ENCODE measurements at regions not wholly inside any gene's neighbourhood (a gene's known extent, or its start where the extent isn't known, plus 50 kb on each side); places are given as distances from the start of the nearest gene placed in this dataset.

DNA sequence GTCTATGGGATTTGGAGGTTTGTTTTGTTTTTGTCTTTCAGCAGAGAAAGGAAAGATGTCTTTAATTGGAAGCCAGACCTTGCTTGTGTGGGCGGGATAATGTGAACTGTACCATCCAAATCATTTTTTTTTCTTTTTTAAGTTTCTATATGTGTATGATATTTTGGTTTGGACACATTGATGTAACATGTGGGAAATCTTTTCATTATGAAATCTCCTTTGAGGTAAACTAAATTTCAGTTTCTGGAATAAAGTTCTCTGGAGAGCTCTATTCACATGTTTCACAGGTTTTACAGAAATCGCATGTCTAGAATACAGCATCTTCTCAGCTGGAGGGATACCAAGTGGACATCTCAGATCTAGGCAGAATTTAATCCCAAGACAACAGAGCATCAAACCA, 451.5 kb upstream of the MDFIC2 start:
- H3K9me3 ChIP-seq (ENCODE audit: control insufficient read depth, insufficient read depth, low read length): no peaks in the 10 kb centered on the region
- no peak overlapping the region for H3K27ac ChIP-seq (ENCODE audit: low read depth, low read length)
- H3K79me2 ChIP-seq (ENCODE audit: control insufficient read depth, low read length): no peaks in the 10 kb centered on the region

DNA sequence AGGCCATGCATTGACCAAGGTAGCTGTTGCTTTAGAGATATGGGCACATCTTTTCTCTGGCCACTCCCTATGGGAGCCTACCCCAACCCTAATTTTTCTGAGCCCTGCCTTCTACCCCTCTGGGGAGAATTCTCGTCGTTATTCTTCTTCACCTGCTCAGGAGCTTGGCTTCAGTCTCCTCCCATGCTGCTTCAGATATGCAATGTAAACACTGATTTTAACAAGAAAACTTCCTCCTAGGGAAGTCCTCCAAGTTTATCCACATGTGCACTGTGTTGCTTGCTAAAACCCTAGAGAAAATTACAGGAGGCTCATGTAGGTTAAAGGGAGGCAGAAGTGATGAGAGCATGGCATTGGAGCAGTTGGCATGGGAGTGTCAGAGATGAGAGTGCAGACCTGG, 445.2 kb upstream of the MDFIC2 start:
- TF ChIP-seq, protein P1, sequence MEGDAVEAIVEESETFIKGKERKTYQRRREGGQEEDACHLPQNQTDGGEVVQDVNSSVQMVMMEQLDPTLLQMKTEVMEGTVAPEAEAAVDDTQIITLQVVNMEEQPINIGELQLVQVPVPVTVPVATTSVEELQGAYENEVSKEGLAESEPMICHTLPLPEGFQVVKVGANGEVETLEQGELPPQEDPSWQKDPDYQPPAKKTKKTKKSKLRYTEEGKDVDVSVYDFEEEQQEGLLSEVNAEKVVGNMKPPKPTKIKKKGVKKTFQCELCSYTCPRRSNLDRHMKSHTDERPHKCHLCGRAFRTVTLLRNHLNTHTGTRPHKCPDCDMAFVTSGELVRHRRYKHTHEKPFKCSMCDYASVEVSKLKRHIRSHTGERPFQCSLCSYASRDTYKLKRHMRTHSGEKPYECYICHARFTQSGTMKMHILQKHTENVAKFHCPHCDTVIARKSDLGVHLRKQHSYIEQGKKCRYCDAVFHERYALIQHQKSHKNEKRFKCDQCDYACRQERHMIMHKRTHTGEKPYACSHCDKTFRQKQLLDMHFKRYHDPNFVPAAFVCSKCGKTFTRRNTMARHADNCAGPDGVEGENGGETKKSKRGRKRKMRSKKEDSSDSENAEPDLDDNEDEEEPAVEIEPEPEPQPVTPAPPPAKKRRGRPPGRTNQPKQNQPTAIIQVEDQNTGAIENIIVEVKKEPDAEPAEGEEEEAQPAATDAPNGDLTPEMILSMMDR (IDR thresholded peaks at IDR 0.05; ENCODE audit: low read depth, low read length, poor library complexity, severe bottlenecking): no peak
- no peak for TF ChIP-seq EZH2phosphoT487 (IDR thresholded peaks at IDR 0.05; ENCODE audit: borderline replicate concordance, low read length)
- Histone ChIP-seq H4K20me1 (ENCODE audit: control insufficient read depth, insufficient read depth, low read depth, low read length) (no peaks in the 10 kb centered on the region), H3K9me3 (ENCODE audit: control insufficient read depth, insufficient read depth, low read length) (no peaks in the 10 kb centered on the region), H3K27ac (ENCODE audit: low read depth, low read length) (no peak overlapping the region), H3F3A (ENCODE audit: control insufficient read depth, insufficient read depth) (no peaks in the 10 kb centered on the region), H3K4me1 (ENCODE audit: control insufficient read depth, low read length) (no peaks in the 10 kb centered on the region), H3K4me3 (ENCODE audit: low read length) (no peak overlapping the region), H3K27me3 (ENCODE audit: control insufficient read depth, low read length) (no peaks in the 10 kb centered on the region), H3K9me2 (replicated peaks; ENCODE audit: control insufficient read depth, low read length) (no peaks in the 10 kb centered on the region), H3K79me2 (ENCODE audit: control insufficient read depth, low read length) (no peaks in the 10 kb centered on the region), H3K36me3 (ENCODE audit: control insufficient read depth, low read length) (no peaks in the 10 kb centered on the region), H3K4me2 (ENCODE audit: low read length) (no peak overlapping the region)

More for the DNA sequence above, 451.5 kb upstream of the MDFIC2 start:
- no peaks in the 10 kb centered on the region for H4K20me1 ChIP-seq (ENCODE audit: control insufficient read depth, insufficient read depth, low read depth, low read length)
- no peaks in the 10 kb centered on the region for H3F3A ChIP-seq (ENCODE audit: control insufficient read depth, insufficient read depth)
- H3K4me1 ChIP-seq (ENCODE audit: control insufficient read depth, low read length): no peaks in the 10 kb centered on the region
- no peaks in the 10 kb centered on the region for H3K36me3 ChIP-seq (ENCODE audit: control insufficient read depth, low read length)
- no peak overlapping the region for H3K4me2 ChIP-seq (ENCODE audit: low read length)
- H3K9me2 ChIP-seq (replicated peaks; ENCODE audit: control insufficient read depth, low read length): no peaks in the 10 kb centered on the region
- TF ChIP-seq EZH2phosphoT487 (IDR thresholded peaks at IDR 0.05; ENCODE audit: borderline replicate concordance, low read length): no peak
- TF ChIP-seq, protein P1 (IDR thresholded peaks at IDR 0.05; ENCODE audit: low read depth, low read length, poor library complexity, severe bottlenecking): no peak
- H3K27me3 ChIP-seq (ENCODE audit: control insufficient read depth, low read length): no peaks in the 10 kb centered on the region
- no peak overlapping the region for H3K4me3 ChIP-seq (ENCODE audit: low read length)

DNA sequence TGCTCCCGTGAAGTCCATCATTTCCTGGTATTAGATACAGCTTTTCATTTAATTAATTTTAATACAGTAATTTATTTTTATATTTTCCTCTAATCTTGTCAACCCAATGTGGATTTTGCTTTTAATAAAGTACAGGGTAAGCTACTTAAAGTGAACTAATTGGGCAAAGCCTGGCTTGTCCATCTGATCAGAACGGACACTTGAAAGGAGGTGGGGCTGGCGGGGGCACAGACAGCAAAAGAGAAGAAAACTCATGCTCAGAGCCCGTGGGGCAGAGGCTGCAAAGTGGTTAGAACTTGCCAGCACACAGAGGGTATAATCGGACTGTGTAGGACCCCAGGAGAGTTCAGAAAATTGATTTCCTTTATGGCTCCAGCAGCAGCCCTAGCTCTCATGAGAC, 443.1 kb upstream of the MDFIC2 start:
- H3K27me3 ChIP-seq (ENCODE audit: control insufficient read depth, low read length): no peaks in the 10 kb centered on the region
- H3K27ac ChIP-seq (ENCODE audit: low read depth, low read length): no peak overlapping the region
- H4K20me1 ChIP-seq (ENCODE audit: control insufficient read depth, insufficient read depth, low read depth, low read length): no peaks in the 10 kb centered on the region
- no peaks in the 10 kb centered on the region for H3K9me3 ChIP-seq (ENCODE audit: control insufficient read depth, insufficient read depth, low read length)
- no peak overlapping the region for H3K4me2 ChIP-seq (ENCODE audit: low read length)
- no peak overlapping the region for H3K4me3 ChIP-seq (ENCODE audit: low read length)
- H3K79me2 ChIP-seq (ENCODE audit: control insufficient read depth, low read length): no peaks in the 10 kb centered on the region
- H3F3A ChIP-seq (ENCODE audit: control insufficient read depth, insufficient read depth): no peaks in the 10 kb centered on the region
- no peaks in the 10 kb centered on the region for H3K9me2 ChIP-seq (replicated peaks; ENCODE audit: control insufficient read depth, low read length)
- H3K36me3 ChIP-seq (ENCODE audit: control insufficient read depth, low read length): no peaks in the 10 kb centered on the region
- H3K4me1 ChIP-seq (ENCODE audit: control insufficient read depth, low read length): no peaks in the 10 kb centered on the region
- TF ChIP-seq EZH2phosphoT487 (IDR thresholded peaks at IDR 0.05; ENCODE audit: borderline replicate concordance, low read length): no peak
- TF ChIP-seq, protein P1 (IDR thresholded peaks at IDR 0.05; ENCODE audit: low read depth, low read length, poor library complexity, severe bottlenecking): no peak

DNA sequence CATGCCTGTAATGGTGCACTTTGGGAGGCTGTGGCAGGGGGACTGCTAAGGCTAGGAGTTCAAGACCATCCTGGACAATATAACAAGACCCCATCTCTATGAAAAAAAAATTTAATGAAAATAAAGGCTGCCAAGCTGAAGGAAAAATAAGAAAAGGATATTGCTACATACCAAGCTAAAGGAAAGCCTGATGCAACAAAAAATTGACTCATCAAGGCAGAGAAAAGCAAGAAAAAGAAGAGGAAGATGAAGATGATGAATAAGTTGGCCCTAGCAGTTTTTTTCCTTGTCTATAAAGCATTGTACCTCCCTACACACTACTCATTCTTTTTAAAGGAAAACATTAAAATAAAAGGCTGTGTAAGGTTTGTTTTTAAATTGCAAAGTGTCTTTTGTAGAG, 441.9 kb upstream of the MDFIC2 start:
- Histone ChIP-seq H3K4me3 (ENCODE audit: low read length) (no peak overlapping the region), H3K27ac (ENCODE audit: low read depth, low read length) (no peak overlapping the region), H3K27me3 (ENCODE audit: control insufficient read depth, low read length) (0 out of 2 replicates have a peak, but pooled peaks cover 3% of the 10 kb centered on the region), H3K4me1 (ENCODE audit: control insufficient read depth, low read length) (no peaks in the 10 kb centered on the region), H3K4me2 (ENCODE audit: low read length) (no peak overlapping the region), H3K36me3 (ENCODE audit: control insufficient read depth, low read length) (no peaks in the 10 kb centered on the region), H3F3A (ENCODE audit: control insufficient read depth, insufficient read depth) (no peaks in the 10 kb centered on the region), H3K9me2 (replicated peaks; ENCODE audit: control insufficient read depth, low read length) (no peaks in the 10 kb centered on the region), H3K79me2 (ENCODE audit: control insufficient read depth, low read length) (no peaks in the 10 kb centered on the region), H3K9me3 (ENCODE audit: control insufficient read depth, insufficient read depth, low read length) (no peaks in the 10 kb centered on the region), H4K20me1 (ENCODE audit: control insufficient read depth, insufficient read depth, low read depth, low read length) (no peaks in the 10 kb centered on the region)
- TF ChIP-seq EZH2phosphoT487 (IDR thresholded peaks at IDR 0.05; ENCODE audit: borderline replicate concordance, low read length): no peak
- TF ChIP-seq, protein P1 (IDR thresholded peaks at IDR 0.05; ENCODE audit: low read depth, low read length, poor library complexity, severe bottlenecking): no peak

Data from DOHH2 (cell line).